ENCODE measurements at regions not wholly inside any gene's neighbourhood (a gene's known extent, or its start where the extent isn't known, plus 50 kb on each side); places are given as distances from the start of the nearest gene placed in this dataset.

- H2AFZ ChIP-seq (ENCODE audit: control insufficient read depth, low read length): no peak overlapping the region
- FAIRE-seq: no peak
Observed at GRCh38 chr6:44569931-44570385, 182.5 kb downstream of the CDC5L start.

GRCh38 chr6:44571510-44571909 is 184.0 kb downstream of the CDC5L start:
- no peaks in the 10 kb centered on the region for H3K27me3 ChIP-seq (ENCODE audit: control insufficient read depth, extremely low read depth, insufficient read depth, low read length)

More at GRCh38 chr6:44569931-44570385, 182.5 kb downstream of the CDC5L start:
- no peak overlapping the region for H3K27ac ChIP-seq (ENCODE audit: control insufficient read depth, insufficient read depth, low read length)
- no peaks in the 10 kb centered on the region for H3K79me2 ChIP-seq (ENCODE audit: control insufficient read depth, insufficient read depth, low read length)
- no peak for DNase-seq (ENCODE audit: low read depth, low spot score)
- no peak overlapping the region for H3K4me3 ChIP-seq (ENCODE audit: control insufficient read depth in 2 of 3, extremely low read depth in 1 of 3, insufficient read depth in 2 of 3, low read depth in 1 of 3, low read length in 3 of 3)
- TF ChIP-seq EZH2 (IDR thresholded peaks at IDR 0.05; ENCODE audit: low read length): no peak
- TF ChIP-seq, protein P1, sequence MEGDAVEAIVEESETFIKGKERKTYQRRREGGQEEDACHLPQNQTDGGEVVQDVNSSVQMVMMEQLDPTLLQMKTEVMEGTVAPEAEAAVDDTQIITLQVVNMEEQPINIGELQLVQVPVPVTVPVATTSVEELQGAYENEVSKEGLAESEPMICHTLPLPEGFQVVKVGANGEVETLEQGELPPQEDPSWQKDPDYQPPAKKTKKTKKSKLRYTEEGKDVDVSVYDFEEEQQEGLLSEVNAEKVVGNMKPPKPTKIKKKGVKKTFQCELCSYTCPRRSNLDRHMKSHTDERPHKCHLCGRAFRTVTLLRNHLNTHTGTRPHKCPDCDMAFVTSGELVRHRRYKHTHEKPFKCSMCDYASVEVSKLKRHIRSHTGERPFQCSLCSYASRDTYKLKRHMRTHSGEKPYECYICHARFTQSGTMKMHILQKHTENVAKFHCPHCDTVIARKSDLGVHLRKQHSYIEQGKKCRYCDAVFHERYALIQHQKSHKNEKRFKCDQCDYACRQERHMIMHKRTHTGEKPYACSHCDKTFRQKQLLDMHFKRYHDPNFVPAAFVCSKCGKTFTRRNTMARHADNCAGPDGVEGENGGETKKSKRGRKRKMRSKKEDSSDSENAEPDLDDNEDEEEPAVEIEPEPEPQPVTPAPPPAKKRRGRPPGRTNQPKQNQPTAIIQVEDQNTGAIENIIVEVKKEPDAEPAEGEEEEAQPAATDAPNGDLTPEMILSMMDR (optimal IDR thresholded peaks at IDR 0.05 in 1 of 3, IDR thresholded peaks at IDR 0.05 in 1 of 3, conservative IDR thresholded peaks at IDR 0.05 in 1 of 3; ENCODE audit: extremely low read depth in 1 of 3, insufficient read depth in 2 of 3, low read length in 3 of 3): no peak
- H3K27me3 ChIP-seq (ENCODE audit: control insufficient read depth, extremely low read depth, insufficient read depth, low read length): no peaks in the 10 kb centered on the region
- H3K9me1 ChIP-seq (ENCODE audit: control insufficient read depth, extremely low read depth, insufficient read depth, low read length): no peaks in the 10 kb centered on the region
- dilution Hi-C loops (cut with MboI; ENCODE audit: extremely low pct_ligation_motif_present, low sequenced_read_pairs): no loop called here
- H3K9me3 ChIP-seq (ENCODE audit: control insufficient read depth, low read depth, low read length): no peaks in the 10 kb centered on the region
- no peak overlapping the region for H3K4me2 ChIP-seq (ENCODE audit: control insufficient read depth, extremely low read depth, insufficient read depth, low read depth, low read length)
- no peaks in the 10 kb centered on the region for H3K4me1 ChIP-seq (ENCODE audit: control insufficient read depth, extremely low read depth, insufficient read depth, low read length)
- no peaks in the 10 kb centered on the region for H4K20me1 ChIP-seq (ENCODE audit: control insufficient read depth, extremely low read depth, insufficient read depth, low read length)
- no peaks in the 10 kb centered on the region for H3K36me3 ChIP-seq (ENCODE audit: control insufficient read depth in 2 of 2, extremely low read depth in 1 of 2, insufficient read depth in 2 of 2, low read length in 2 of 2)
- H3K9ac ChIP-seq (ENCODE audit: control insufficient read depth, extremely low read depth, insufficient read depth, low read length): no peak overlapping the region

More at GRCh38 chr6:44571510-44571909, 184.0 kb downstream of the CDC5L start:
- dilution Hi-C loops (cut with MboI; ENCODE audit: extremely low pct_ligation_motif_present, low sequenced_read_pairs): no loop called here
- Histone ChIP-seq H3K9me3 (ENCODE audit: control insufficient read depth, low read depth, low read length) (no peaks in the 10 kb centered on the region), H2AFZ (ENCODE audit: control insufficient read depth, low read length) (no peak overlapping the region), H4K20me1 (ENCODE audit: control insufficient read depth, extremely low read depth, insufficient read depth, low read length) (no peaks in the 10 kb centered on the region), H3K79me2 (ENCODE audit: control insufficient read depth, insufficient read depth, low read length) (no peaks in the 10 kb centered on the region), H3K4me3 (ENCODE audit: control insufficient read depth in 2 of 3, extremely low read depth in 1 of 3, insufficient read depth in 2 of 3, low read depth in 1 of 3, low read length in 3 of 3) (no peak overlapping the region), H3K4me1 (ENCODE audit: control insufficient read depth, extremely low read depth, insufficient read depth, low read length) (no peaks in the 10 kb centered on the region), H3K9me1 (ENCODE audit: control insufficient read depth, extremely low read depth, insufficient read depth, low read length) (no peaks in the 10 kb centered on the region), H3K9ac (ENCODE audit: control insufficient read depth, extremely low read depth, insufficient read depth, low read length) (no peak overlapping the region), H3K27ac (ENCODE audit: control insufficient read depth, insufficient read depth, low read length) (no peak overlapping the region), H3K36me3 (ENCODE audit: control insufficient read depth in 2 of 2, extremely low read depth in 1 of 2, insufficient read depth in 2 of 2, low read length in 2 of 2) (no peaks in the 10 kb centered on the region), H3K4me2 (ENCODE audit: control insufficient read depth, extremely low read depth, insufficient read depth, low read depth, low read length) (no peak overlapping the region)
- FAIRE-seq: no peak
- no peak for DNase-seq (ENCODE audit: low read depth, low spot score)
- TF ChIP-seq EZH2 (IDR thresholded peaks at IDR 0.05; ENCODE audit: low read length): no peak
- TF ChIP-seq, protein P1 (optimal IDR thresholded peaks at IDR 0.05 in 1 of 3, IDR thresholded peaks at IDR 0.05 in 1 of 3, conservative IDR thresholded peaks at IDR 0.05 in 1 of 3; ENCODE audit: extremely low read depth in 1 of 3, insufficient read depth in 2 of 3, low read length in 3 of 3): peak in 1 of 3 experiments; percentile 32
